ENCODE measurements at regions not wholly inside any gene's neighbourhood (a gene's known extent, or its start where the extent isn't known, plus 50 kb on each side); places are given as distances from the start of the nearest gene placed in this dataset.

GRCh38 chr5:148949841-148950470, 112.9 kb downstream of the SH3TC2 start:
- no peak overlapping the region for H3K4me3 Mint-ChIP-seq (ENCODE audit: unreplicated experiment)
- no peaks in the 10 kb centered on the region for H3K4me1 Mint-ChIP-seq (ENCODE audit: unreplicated experiment)
- no peak for DNase-seq (ENCODE audit: extremely low spot score, unreplicated experiment)
- H3K27me3 Mint-ChIP-seq (ENCODE audit: unreplicated experiment), result no peaks in the 10 kb centered on the region
- peaks cover 2% of the 10 kb centered on the region for H3K36me3 Mint-ChIP-seq (ENCODE audit: unreplicated experiment)
- no peak overlapping the region for H3K27ac Mint-ChIP-seq (ENCODE audit: unreplicated experiment)
- TF ChIP-seq CTCF (IDR thresholded peaks at IDR 0.05), result no peak
- H3K9me3 Mint-ChIP-seq (ENCODE audit: unreplicated experiment), result no peaks in the 10 kb centered on the region

- H3K36me3 Mint-ChIP-seq (ENCODE audit: unreplicated experiment), result peaks cover 2% of the 10 kb centered on the region
Observed at GRCh38 chr5:148950471-148950863, 112.4 kb downstream of the SH3TC2 start.

GRCh38 chr5:148950892-148951291, 112.0 kb downstream of the SH3TC2 start:
- no peak overlapping the region for H3K27ac Mint-ChIP-seq (ENCODE audit: unreplicated experiment)
- H3K27me3 Mint-ChIP-seq (ENCODE audit: unreplicated experiment), result no peaks in the 10 kb centered on the region
- H3K36me3 Mint-ChIP-seq (ENCODE audit: unreplicated experiment), result peaks cover 2% of the 10 kb centered on the region
- H3K4me3 Mint-ChIP-seq (ENCODE audit: unreplicated experiment), result no peak overlapping the region
- DNase-seq (ENCODE audit: extremely low spot score, unreplicated experiment), result no peak
- no peak for TF ChIP-seq CTCF (IDR thresholded peaks at IDR 0.05)
- H3K4me1 Mint-ChIP-seq (ENCODE audit: unreplicated experiment), result no peaks in the 10 kb centered on the region
- H3K9me3 Mint-ChIP-seq (ENCODE audit: unreplicated experiment), result no peaks in the 10 kb centered on the region

More at GRCh38 chr5:148950471-148950863, 112.4 kb downstream of the SH3TC2 start:
- no peak for TF ChIP-seq CTCF (IDR thresholded peaks at IDR 0.05)
- Mint-ChIP-seq H3K27ac (ENCODE audit: unreplicated experiment) (no peak overlapping the region), H3K9me3 (ENCODE audit: unreplicated experiment) (no peaks in the 10 kb centered on the region), H3K4me3 (ENCODE audit: unreplicated experiment) (no peak overlapping the region), H3K4me1 (ENCODE audit: unreplicated experiment) (no peaks in the 10 kb centered on the region), H3K27me3 (ENCODE audit: unreplicated experiment) (no peaks in the 10 kb centered on the region)
- no peak for DNase-seq (ENCODE audit: extremely low spot score, unreplicated experiment)

- Mint-ChIP-seq H3K27ac (ENCODE audit: unreplicated experiment) (no peak overlapping the region), H3K4me1 (ENCODE audit: unreplicated experiment) (no peaks in the 10 kb centered on the region), H3K4me3 (ENCODE audit: unreplicated experiment) (no peak overlapping the region), H3K27me3 (ENCODE audit: unreplicated experiment) (no peaks in the 10 kb centered on the region), H3K36me3 (ENCODE audit: unreplicated experiment) (peaks cover 2% of the 10 kb centered on the region), H3K9me3 (ENCODE audit: unreplicated experiment) (no peaks in the 10 kb centered on the region)
- no peak for TF ChIP-seq CTCF (IDR thresholded peaks at IDR 0.05)
- DNase-seq (ENCODE audit: extremely low spot score, unreplicated experiment), result no peak
Observed at GRCh38 chr5:148951612-148952011, 111.2 kb downstream of the SH3TC2 start.

GRCh38 chr5:148952097-148952867, 110.6 kb downstream of the SH3TC2 start:
- Mint-ChIP-seq H3K4me1 (ENCODE audit: unreplicated experiment) (no peaks in the 10 kb centered on the region), H3K9me3 (ENCODE audit: unreplicated experiment) (no peaks in the 10 kb centered on the region), H3K27ac (ENCODE audit: unreplicated experiment) (no peak overlapping the region), H3K27me3 (ENCODE audit: unreplicated experiment) (no peaks in the 10 kb centered on the region), H3K36me3 (ENCODE audit: unreplicated experiment) (peaks cover 2% of the 10 kb centered on the region), H3K4me3 (ENCODE audit: unreplicated experiment) (no peak overlapping the region)
- DNase-seq (ENCODE audit: extremely low spot score, unreplicated experiment), result no peak
- no peak for TF ChIP-seq CTCF (IDR thresholded peaks at IDR 0.05)

Data from osteocyte (in vitro differentiated cells).